Brain microvascular endothelial cell (primary cell): ENCODE measurements at regions not wholly inside any gene's neighbourhood (a gene's known extent, or its start where the extent isn't known, plus 50 kb on each side); places are given as distances from the start of the nearest gene placed in this dataset.
"Not testable (repeated sequence)": the region's sequence is repeated elsewhere in the genome, so short reads cannot be mapped to it uniquely, and the experiment has no call there.

Experiments
- DNase-seq: peaks from one replicate; pipeline ENCODE4 v3.0.0-alpha.2; 2020
- H3K27ac ChIP-seq: fragments of 250-450 bp; sonication (Bioruptor Pico); 2 replicates; pipeline ENCODE4 v1.5.1; 2020; ENCODE audit warnings: mild to moderate bottlenecking, moderate library complexity
- H3K27me3 ChIP-seq: fragments of 250-450 bp; sonication (Bioruptor Pico); replicated peaks from 2 replicates; pipeline ENCODE4 v1.5.1; 2020; ENCODE audit warnings: mild to moderate bottlenecking
- H3K36me3 ChIP-seq: fragments of 250-450 bp; sonication (Bioruptor Pico); replicated peaks from 2 replicates; pipeline ENCODE4 v1.5.1; 2020; ENCODE audit warnings: mild to moderate bottlenecking
- H3K4me3 ChIP-seq: 2 replicates; pipeline ENCODE4 v1.5.1; 2011; ENCODE audit warnings: low read depth, mild to moderate bottlenecking, control low read depth, low read length, moderate library complexity
- in situ Hi-C: cut with HindIII; loops from 2 replicates; pipeline ENCODE4 v1.10.0; 2017; ENCODE audit warnings: low sequenced_read_pairs, low pct_ligation_motif_present
- TF ChIP-seq, protein P1 (sequence below): IDR thresholded peaks from 2 replicates; pipeline ENCODE4 v1.5.1; 2011; ENCODE audit warnings: low read depth, mild to moderate bottlenecking, moderate library complexity, low read length, control low read depth, inconsistent platforms; ENCODE audit errors: missing control alignments

DNA sequence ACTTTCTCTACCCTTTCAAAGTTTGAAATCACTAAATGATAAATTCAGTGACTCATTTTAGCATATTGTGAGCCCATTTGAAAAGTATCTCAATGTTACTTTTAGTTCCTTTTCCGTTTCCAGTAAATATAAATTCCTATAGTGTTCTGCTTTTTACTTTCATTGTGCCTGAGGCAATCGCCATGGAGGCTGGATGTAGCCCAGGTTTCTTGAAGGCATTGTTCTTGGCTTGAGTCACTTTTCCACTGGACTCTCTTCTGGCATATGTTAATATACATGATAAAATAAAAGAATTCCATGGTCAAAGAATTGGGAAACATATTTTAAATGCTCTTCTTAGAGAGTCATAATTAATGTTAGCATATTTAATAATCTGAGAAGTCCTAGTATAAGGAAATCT, 327.0 kb downstream of the IZUMO3 start:
- no peak overlapping the region for H3K27ac ChIP-seq
- no peak overlapping the region for H3K4me3 ChIP-seq
- H3K36me3 ChIP-seq: no peaks in the 10 kb centered on the region
- TF ChIP-seq, protein P1, sequence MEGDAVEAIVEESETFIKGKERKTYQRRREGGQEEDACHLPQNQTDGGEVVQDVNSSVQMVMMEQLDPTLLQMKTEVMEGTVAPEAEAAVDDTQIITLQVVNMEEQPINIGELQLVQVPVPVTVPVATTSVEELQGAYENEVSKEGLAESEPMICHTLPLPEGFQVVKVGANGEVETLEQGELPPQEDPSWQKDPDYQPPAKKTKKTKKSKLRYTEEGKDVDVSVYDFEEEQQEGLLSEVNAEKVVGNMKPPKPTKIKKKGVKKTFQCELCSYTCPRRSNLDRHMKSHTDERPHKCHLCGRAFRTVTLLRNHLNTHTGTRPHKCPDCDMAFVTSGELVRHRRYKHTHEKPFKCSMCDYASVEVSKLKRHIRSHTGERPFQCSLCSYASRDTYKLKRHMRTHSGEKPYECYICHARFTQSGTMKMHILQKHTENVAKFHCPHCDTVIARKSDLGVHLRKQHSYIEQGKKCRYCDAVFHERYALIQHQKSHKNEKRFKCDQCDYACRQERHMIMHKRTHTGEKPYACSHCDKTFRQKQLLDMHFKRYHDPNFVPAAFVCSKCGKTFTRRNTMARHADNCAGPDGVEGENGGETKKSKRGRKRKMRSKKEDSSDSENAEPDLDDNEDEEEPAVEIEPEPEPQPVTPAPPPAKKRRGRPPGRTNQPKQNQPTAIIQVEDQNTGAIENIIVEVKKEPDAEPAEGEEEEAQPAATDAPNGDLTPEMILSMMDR: no peak
- no peak for DNase-seq
- H3K27me3 ChIP-seq: no peaks in the 10 kb centered on the region
- in situ Hi-C loops: no loop called here

DNA sequence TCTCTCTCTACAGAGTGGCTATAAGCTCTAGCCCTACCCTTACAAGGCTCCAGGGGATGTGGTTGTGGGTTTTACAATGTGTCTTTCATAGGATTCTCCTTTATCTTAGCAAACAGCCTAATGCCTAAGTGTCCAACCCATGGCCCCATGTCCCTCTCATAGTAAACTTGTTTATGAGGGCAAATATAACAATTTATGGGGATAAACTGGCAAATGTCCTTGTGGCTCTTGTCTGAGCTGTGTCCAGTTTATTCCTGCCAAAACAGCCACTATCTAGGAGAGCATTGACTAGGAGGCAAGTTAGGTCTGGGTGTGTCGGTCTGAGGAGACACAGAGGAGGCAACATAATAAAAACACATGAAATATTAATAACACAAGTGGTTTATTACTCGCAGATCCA, 335.1 kb downstream of the IZUMO3 start:
- H3K27me3 ChIP-seq: no peaks in the 10 kb centered on the region
- no peak overlapping the region for H3K4me3 ChIP-seq
- no peaks in the 10 kb centered on the region for H3K36me3 ChIP-seq
- TF ChIP-seq, protein P1: no peak
- DNase-seq: no peak
- no peak overlapping the region for H3K27ac ChIP-seq
- in situ Hi-C loops: no loop called here

DNA sequence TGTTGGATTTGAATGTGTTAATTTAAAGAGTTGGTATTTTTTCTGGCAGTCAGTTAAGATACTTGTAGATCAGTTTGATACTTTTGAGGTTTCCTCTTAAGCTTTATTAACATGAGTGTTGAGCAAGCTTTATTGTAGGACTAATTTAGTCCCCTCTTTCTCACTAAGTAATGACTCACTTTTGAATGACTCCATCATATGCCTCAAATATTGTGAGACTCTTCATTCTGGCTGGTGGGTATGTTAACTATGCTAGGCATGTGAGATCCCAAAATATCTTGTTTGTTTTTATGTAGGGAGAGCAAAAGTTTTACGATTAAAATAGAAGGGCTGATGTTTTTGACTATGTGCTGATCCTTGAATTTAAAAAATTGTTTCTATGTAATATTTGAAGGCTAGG, 355.7 kb downstream of the IZUMO3 start:
- H3K36me3 ChIP-seq: no peaks in the 10 kb centered on the region
- TF ChIP-seq, protein P1: no peak
- no peaks in the 10 kb centered on the region for H3K27me3 ChIP-seq
- in situ Hi-C loops: no loop called here
- no peak overlapping the region for H3K4me3 ChIP-seq
- H3K27ac ChIP-seq: no peak overlapping the region
- DNase-seq: no peak

DNA sequence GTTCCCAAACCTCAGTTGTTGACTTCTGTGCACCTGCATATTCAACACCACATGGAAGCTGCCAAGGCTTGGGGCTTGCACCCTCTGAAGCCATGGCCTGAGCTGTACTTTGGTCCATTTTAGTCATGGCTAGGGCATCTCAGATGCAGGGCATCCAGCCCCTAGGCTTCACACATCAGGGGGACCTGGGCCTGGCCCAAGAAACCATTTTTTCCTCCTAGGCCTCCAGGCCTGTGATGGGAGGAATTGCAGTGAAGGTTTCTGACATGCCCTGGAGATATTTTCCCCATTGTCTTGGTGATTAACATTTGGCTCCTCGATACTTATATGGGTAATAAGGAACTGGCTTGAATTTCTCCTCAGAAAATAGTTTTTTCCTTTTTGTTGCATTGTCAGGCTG, 354.5 kb upstream of the ELAVL2 start:
- H3K36me3 ChIP-seq: not testable (repeated sequence)

DNA sequence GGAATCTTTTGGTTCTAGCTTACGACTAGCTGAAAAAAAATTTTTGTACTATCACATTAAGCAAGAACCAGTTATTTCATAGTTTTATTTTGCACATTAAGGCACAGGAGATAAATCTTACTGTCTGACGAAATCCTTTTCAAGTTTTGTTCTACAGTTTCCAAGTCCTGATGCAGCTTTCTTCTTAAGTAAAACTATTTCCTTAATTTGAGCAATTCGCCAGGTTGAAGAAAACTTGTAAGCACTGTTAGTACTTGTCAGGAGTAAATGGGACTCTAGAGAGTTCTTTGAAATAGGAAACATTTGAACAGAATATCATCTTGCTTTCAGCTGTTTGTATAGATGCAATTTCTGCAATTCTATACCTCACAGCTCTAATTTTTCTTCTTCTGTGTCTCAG, 318.8 kb upstream of the ELAVL2 start:
- no peak for DNase-seq
- no peak overlapping the region for H3K4me3 ChIP-seq
- TF ChIP-seq, protein P1: no peak

More for the DNA sequence above, 354.5 kb upstream of the ELAVL2 start:
- DNase-seq, H3K27ac ChIP-seq, in situ Hi-C loops, H3K27me3 ChIP-seq, H3K4me3 ChIP-seq: not testable (repeated sequence)

DNA sequence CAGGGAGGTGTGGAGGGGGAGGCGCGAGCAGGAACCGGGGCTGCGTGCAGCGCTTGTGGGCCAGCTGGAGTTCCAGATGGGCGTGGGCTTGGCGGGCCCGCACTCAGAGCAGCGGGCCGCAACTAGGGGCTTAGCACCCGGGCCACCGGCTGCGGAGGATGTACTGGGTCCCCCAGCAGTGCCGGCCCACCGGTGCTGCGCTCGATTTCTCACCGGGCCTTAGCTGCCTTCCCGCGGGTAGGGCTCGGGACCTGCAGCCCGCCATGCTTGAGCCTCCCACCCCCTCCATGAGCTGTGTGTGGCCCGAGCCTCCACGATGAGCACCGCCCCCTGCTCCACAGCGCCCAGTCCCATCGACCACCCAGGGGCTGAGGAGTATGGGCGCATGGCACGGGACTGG, 309.0 kb upstream of the ELAVL2 start:
- H3K36me3 ChIP-seq, H3K4me3 ChIP-seq, in situ Hi-C loops, DNase-seq, H3K27me3 ChIP-seq, H3K27ac ChIP-seq: not testable (repeated sequence)

More for the DNA sequence above, 318.8 kb upstream of the ELAVL2 start:
- H3K27ac ChIP-seq: no peak overlapping the region
- H3K36me3 ChIP-seq: no peaks in the 10 kb centered on the region
- no peaks in the 10 kb centered on the region for H3K27me3 ChIP-seq
- in situ Hi-C loops: no loop called here

DNA sequence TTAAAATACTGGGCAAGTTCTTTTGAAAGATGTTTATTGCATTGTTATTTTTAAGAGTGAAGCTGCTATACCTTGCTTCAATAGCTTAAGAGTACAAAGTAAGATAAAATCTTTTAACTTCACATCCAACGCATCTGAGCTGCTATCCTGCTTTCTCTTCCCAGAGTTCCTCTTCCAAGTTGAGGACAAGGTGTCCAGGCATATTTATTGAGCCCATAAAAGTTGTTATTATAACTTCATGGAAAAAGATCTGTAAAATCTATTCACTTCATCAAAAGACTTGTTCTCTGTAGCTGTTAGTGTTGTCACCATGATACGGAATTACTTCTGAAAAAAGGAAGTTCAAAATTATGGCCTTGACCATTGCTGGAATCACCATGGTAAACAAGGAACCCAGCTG, 306.2 kb upstream of the ELAVL2 start:
- H3K27ac ChIP-seq: no peak overlapping the region
- TF ChIP-seq, protein P1: no peak
- DNase-seq: no peak
- no peak overlapping the region for H3K4me3 ChIP-seq
- no peaks in the 10 kb centered on the region for H3K27me3 ChIP-seq
- in situ Hi-C loops: no loop called here
- H3K36me3 ChIP-seq: no peaks in the 10 kb centered on the region
